GM12873 (cell line): ENCODE measurements at regions not wholly inside any gene's neighbourhood (a gene's known extent, or its start where the extent isn't known, plus 50 kb on each side); places are given as distances from the start of the nearest gene placed in this dataset.

Experiments used
- TF ChIP-seq, protein P1 (sequence below): IDR thresholded peaks from 2 replicates; pipeline ENCODE4 v1.5.1; 2012; ENCODE audit warnings: low read depth, mild to moderate bottlenecking, moderate library complexity, low read length, control low read depth; ENCODE audit not compliant: insufficient read depth; ENCODE audit errors: missing control alignments

- TF ChIP-seq, protein P1, sequence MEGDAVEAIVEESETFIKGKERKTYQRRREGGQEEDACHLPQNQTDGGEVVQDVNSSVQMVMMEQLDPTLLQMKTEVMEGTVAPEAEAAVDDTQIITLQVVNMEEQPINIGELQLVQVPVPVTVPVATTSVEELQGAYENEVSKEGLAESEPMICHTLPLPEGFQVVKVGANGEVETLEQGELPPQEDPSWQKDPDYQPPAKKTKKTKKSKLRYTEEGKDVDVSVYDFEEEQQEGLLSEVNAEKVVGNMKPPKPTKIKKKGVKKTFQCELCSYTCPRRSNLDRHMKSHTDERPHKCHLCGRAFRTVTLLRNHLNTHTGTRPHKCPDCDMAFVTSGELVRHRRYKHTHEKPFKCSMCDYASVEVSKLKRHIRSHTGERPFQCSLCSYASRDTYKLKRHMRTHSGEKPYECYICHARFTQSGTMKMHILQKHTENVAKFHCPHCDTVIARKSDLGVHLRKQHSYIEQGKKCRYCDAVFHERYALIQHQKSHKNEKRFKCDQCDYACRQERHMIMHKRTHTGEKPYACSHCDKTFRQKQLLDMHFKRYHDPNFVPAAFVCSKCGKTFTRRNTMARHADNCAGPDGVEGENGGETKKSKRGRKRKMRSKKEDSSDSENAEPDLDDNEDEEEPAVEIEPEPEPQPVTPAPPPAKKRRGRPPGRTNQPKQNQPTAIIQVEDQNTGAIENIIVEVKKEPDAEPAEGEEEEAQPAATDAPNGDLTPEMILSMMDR: no peak
Observed at GRCh38 chr12:108047071-108047550, 82.0 kb upstream of the WSCD2 start.

DNA sequence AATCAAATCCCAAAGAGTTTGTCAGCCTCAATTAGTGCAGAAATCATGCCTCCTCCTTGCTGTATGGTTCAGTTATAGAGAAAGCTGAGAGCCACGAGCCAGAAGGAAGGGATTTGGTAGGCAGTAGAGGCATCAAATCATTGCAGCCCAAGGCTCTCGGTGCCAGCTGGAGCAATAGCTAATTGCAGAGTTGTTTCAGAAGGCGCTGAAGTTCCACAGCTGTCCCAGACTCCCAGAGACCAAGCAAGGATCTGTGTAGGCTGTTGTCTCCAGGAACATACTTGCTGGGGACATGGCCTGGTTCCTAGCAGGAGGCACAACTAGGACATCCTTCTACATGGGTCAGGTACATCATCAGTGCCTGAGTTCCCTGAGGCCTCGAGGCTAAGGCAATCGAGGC is 80.4 kb upstream of the WSCD2 start:
- TF ChIP-seq, protein P1: no peak

GRCh38 chr12:108050696-108051095 is 78.4 kb upstream of the WSCD2 start:
- TF ChIP-seq, protein P1: no peak

- TF ChIP-seq, protein P1: no peak
Observed at GRCh38 chr12:108052260-108052659, 76.8 kb upstream of the WSCD2 start.

DNA sequence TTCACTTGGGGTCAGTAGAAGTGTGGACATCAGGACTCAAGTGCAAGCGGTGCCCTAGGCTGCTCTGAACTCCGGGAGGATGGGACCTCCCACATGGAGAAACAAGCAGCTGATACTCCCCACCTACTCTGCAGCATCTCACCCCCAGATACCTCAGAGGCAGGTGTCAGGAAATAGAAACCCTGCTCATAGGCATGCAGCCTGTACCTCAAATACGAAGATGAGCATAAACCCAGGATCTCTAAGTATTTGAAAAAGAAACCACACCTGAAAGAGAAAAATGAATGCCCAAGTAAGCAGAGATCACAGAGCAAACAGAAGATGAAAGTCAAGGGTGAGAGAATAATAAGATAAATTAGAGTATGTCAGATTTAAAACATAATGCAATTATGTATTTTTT is 75.6 kb upstream of the WSCD2 start:
- TF ChIP-seq, protein P1: no peak

GRCh38 chr12:108054496-108054895 is 74.6 kb upstream of the WSCD2 start:
- TF ChIP-seq, protein P1: no peak

DNA sequence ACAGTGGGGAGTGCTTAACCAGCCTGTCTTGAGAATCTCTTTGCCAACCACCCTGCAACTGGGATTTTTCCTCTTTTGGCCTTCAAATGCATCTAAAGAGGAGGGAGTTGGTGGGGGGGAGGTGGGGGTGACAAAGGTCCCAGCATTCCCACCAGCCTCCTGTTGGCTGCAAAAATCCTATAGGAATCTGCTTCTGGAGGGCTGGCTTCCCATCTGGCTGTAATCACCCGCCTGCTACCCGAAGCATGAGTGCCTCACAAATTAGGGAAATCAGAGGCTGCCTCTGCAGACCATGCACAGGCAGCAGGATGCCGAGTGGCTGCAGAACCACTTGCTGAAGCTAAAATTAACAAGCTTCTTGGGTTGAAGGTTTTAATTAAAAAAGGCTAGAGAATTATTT is 73.9 kb upstream of the WSCD2 start:
- TF ChIP-seq, protein P1: no peak
